Uterus (tissue), 3 donors: ENCODE measurements at regions not wholly inside any gene's neighbourhood (a gene's known extent, or its start where the extent isn't known, plus 50 kb on each side); places are given as distances from the start of the nearest gene placed in this dataset.

Experiments
- DNase-seq, 2 donors: peaks; one replicate each; pipeline ENCODE4 v3.0.0-alpha.2; 2019 to 2020
- H3K27ac ChIP-seq, 2 donors: fragments of 200-600 bp; sonication (generic); 1 replicate in 1 of 2; 2 replicates in 1 of 2; pipeline ENCODE4 v1.5.1; 2016 to 2018
- H3K27me3 ChIP-seq, 2 donors: fragments of 200-600 bp; sonication (generic); one replicate each; pipeline ENCODE4 v1.5.1; 2018 to 2019; ENCODE audit warnings: control low read depth in 1 of 2
- H3K36me3 ChIP-seq, 2 donors: fragments of 200-600 bp; sonication (generic); one replicate each; pipeline ENCODE4 v1.5.1; 2019; ENCODE audit warnings: control low read depth in 1 of 2
- H3K4me1 ChIP-seq, 2 donors: fragments of 200-600 bp; sonication (generic); one replicate each; pipeline ENCODE4 v1.5.1; 2018 to 2019; ENCODE audit warnings: control low read depth in 1 of 2
- H3K4me3 ChIP-seq, 2 donors: fragments of 200-600 bp; sonication (generic); 1 replicate in 1 of 2; 2 replicates in 1 of 2; pipeline ENCODE4 v1.5.1; 2018 to 2019; ENCODE audit warnings: mild to moderate bottlenecking in 1 of 2
- H3K9me3 ChIP-seq, 2 donors: fragments of 200-600 bp; sonication (generic); one replicate each; pipeline ENCODE4 v1.5.1; 2019; ENCODE audit warnings: control low read depth in 1 of 2
- CTCF ChIP-seq, 4 experiments: fragments of 200-600 bp in 2 of 4; fragments of 450-650 bp in 2 of 4; sonication (generic) in 2 of 4; IDR thresholded peaks; one replicate each; pipeline ENCODE4 v1.5.1; 2016 to 2019; ENCODE audit warnings: antibody characterized with exemption in 4 of 4, mild to moderate bottlenecking in 2 of 4, moderate library complexity in 1 of 4
- POLR2A ChIP-seq, 2 donors: fragments of 450-650 bp; IDR thresholded peaks; one replicate each; pipeline ENCODE4 v1.6.1; 2016; ENCODE audit warnings: antibody characterized with exemption in 2 of 2, mild to moderate bottlenecking in 1 of 2, moderate library complexity in 1 of 2
- intact Hi-C: fragments of 100-400 bp; cut with DNase I; formaldehyde crosslinking; loops from one replicate; pipeline ENCODE4 v1.15.1; 2023; ENCODE audit warnings: low total_unique reads
- donor health status: DM: yes; HTN: yes; CAD: no.

- intact Hi-C loops = no loop called here
- Histone ChIP-seq H3K9me3 (no peaks in the 10 kb centered on the region), H3K4me3 (no peak overlapping the region), H3K36me3 (no peaks in the 10 kb centered on the region), H3K4me1 (no peaks in the 10 kb centered on the region), H3K27ac (no peak overlapping the region), H3K27me3 (no peaks in the 10 kb centered on the region)
- TF ChIP-seq CTCF (IDR thresholded peaks at IDR 0.05) (no peak), POLR2A (IDR thresholded peaks at IDR 0.05) (no peak)
- no peak for DNase-seq
Measured at GRCh38 chr12:22925623-22926022, 300.7 kb downstream of the ETNK1 start.

DNA sequence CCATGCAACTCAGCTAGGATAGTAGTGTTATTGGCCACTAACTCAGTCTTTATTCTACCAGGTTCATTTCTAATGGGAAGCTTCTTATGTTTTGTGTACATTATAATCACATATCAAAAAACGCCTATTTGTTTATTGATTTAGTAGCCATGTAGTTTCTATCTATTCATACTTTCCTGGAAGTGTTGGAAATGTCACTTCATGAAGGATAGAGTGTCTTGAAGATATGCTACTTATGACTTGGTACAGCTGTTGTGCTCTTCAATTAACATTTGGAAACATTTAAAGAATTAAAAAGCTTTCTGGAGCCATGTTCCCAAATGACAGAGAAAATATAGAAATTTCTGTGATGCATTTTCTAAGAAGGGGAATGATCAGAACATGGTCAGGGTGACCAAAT, 307.5 kb downstream of the ETNK1 start:
- intact Hi-C loops = no loop called here
- H3K4me3 ChIP-seq = no peak overlapping the region
- no peak overlapping the region for H3K27ac ChIP-seq
- no peak for DNase-seq
- TF ChIP-seq CTCF (IDR thresholded peaks at IDR 0.05) = no peak
- TF ChIP-seq POLR2A (IDR thresholded peaks at IDR 0.05) = no peak
- H3K4me1 ChIP-seq = no peaks in the 10 kb centered on the region
- H3K27me3 ChIP-seq = no peaks in the 10 kb centered on the region
- H3K36me3 ChIP-seq = no peaks in the 10 kb centered on the region
- H3K9me3 ChIP-seq = no peaks in the 10 kb centered on the region

- no peak for TF ChIP-seq CTCF (IDR thresholded peaks at IDR 0.05)
- TF ChIP-seq POLR2A (IDR thresholded peaks at IDR 0.05) = no peak
- intact Hi-C loops = no loop called here
- no peaks in the 10 kb centered on the region for H3K36me3 ChIP-seq
- no peaks in the 10 kb centered on the region for H3K4me1 ChIP-seq
- no peak for DNase-seq
- H3K9me3 ChIP-seq = no peaks in the 10 kb centered on the region
- no peak overlapping the region for H3K4me3 ChIP-seq
- no peak overlapping the region for H3K27ac ChIP-seq
- no peaks in the 10 kb centered on the region for H3K27me3 ChIP-seq
Measured at GRCh38 chr12:22935090-22935489, 310.1 kb downstream of the ETNK1 start.

DNA sequence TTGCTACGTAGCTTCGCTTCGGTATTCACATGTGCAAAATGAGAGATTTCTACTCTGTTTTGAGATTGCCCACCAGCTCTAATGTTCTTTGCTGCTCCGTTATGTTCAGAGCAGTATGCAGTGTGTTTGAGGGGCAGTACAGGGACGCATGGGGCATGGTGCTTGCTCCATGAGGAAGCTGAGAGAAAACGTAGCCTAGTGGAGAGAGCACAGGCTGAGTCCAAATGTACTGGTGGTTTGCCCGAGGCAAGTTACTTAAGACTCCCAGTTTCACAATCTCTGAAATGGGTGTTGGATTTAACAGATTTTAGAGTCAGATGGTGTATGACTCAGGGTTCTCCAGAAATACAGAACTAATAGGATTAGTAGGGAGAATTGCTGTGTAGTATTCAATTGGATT, 310.5 kb downstream of the ETNK1 start:
- no peaks in the 10 kb centered on the region for H3K4me1 ChIP-seq
- no peaks in the 10 kb centered on the region for H3K36me3 ChIP-seq
- no peak for TF ChIP-seq POLR2A (IDR thresholded peaks at IDR 0.05)
- TF ChIP-seq CTCF (IDR thresholded peaks at IDR 0.05) = no peak
- H3K27ac ChIP-seq = no peak overlapping the region
- intact Hi-C loops = no loop called here
- DNase-seq = no peak
- no peaks in the 10 kb centered on the region for H3K27me3 ChIP-seq
- no peaks in the 10 kb centered on the region for H3K9me3 ChIP-seq
- no peak overlapping the region for H3K4me3 ChIP-seq

DNA sequence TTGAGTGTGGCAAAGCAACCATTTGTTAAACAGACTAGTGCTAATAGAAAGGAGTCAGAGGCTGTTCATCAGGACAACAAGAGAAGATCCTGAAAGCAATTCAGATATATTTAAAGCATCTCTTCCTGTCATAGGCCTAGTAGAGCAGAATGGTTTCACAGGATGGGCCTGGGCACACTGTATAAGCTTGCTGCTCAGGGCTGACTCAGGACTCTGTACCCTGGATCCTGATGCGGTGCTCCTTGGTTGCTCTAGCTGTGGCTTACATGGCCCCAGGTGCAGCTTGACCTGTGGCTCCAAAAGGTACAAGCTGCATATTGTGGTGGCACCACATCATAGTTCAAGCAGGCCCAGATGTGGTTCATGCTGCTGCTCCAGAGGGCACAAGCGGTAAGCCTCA, 313.4 kb downstream of the ETNK1 start:
- no peaks in the 10 kb centered on the region for H3K27me3 ChIP-seq
- no peaks in the 10 kb centered on the region for H3K9me3 ChIP-seq
- H3K27ac ChIP-seq = no peak overlapping the region
- no peaks in the 10 kb centered on the region for H3K4me1 ChIP-seq
- TF ChIP-seq POLR2A (IDR thresholded peaks at IDR 0.05) (no peak), CTCF (IDR thresholded peaks at IDR 0.05) (no peak)
- no peak for DNase-seq
- no peak overlapping the region for H3K4me3 ChIP-seq
- no peaks in the 10 kb centered on the region for H3K36me3 ChIP-seq
- intact Hi-C loops = no loop called here
